ENCODE measurements at regions not wholly inside any gene's neighbourhood (a gene's known extent, or its start where the extent isn't known, plus 50 kb on each side); places are given as distances from the start of the nearest gene placed in this dataset.

DNA sequence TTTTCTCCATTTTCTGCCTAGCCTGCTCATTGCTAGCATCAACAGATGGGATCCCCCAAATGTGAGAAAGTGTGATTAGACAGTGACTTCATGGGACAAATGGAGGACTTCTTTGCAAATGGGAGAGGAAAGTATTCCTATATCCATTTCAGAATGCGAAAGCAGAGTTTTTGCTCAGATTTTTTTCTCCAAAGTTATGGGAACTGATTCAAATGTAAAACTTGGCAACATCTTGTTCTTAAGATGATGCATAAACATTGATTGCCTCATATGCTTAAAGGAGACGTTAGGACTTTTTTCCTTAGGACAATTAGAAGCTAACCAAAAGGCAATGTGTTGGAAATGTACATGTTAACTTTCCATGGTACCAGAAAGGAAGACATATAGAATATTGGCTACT, 704.3 kb upstream of the ZNF608 start:
- TF ChIP-seq SMC3 (IDR thresholded peaks at IDR 0.05) (no peak), REST (IDR thresholded peaks at IDR 0.05) (no peak), POLR2A (IDR thresholded peaks at IDR 0.05; ENCODE audit: low read length) (no peak), EP300 (IDR thresholded peaks at IDR 0.05) (no peak), MAX (IDR thresholded peaks at IDR 0.05) (no peak), RCOR1 (IDR thresholded peaks at IDR 0.05; ENCODE audit: low read depth, low read length) (no peak)
- TF ChIP-seq, protein P1, sequence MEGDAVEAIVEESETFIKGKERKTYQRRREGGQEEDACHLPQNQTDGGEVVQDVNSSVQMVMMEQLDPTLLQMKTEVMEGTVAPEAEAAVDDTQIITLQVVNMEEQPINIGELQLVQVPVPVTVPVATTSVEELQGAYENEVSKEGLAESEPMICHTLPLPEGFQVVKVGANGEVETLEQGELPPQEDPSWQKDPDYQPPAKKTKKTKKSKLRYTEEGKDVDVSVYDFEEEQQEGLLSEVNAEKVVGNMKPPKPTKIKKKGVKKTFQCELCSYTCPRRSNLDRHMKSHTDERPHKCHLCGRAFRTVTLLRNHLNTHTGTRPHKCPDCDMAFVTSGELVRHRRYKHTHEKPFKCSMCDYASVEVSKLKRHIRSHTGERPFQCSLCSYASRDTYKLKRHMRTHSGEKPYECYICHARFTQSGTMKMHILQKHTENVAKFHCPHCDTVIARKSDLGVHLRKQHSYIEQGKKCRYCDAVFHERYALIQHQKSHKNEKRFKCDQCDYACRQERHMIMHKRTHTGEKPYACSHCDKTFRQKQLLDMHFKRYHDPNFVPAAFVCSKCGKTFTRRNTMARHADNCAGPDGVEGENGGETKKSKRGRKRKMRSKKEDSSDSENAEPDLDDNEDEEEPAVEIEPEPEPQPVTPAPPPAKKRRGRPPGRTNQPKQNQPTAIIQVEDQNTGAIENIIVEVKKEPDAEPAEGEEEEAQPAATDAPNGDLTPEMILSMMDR (IDR thresholded peaks at IDR 0.05) = no peak
